ENCODE measurements at regions not wholly inside any gene's neighbourhood (a gene's known extent, or its start where the extent isn't known, plus 50 kb on each side); places are given as distances from the start of the nearest gene placed in this dataset.

- DNase-seq (ENCODE audit: low read depth): no peak
Measured at GRCh38 chr17:55668312-55668920, 54.2 kb downstream of the TMEM100 start.

GRCh38 chr17:55666806-55667205, 55.9 kb downstream of the TMEM100 start:
- no peak for DNase-seq (ENCODE audit: low read depth)

GRCh38 chr17:55664287-55664686, 58.4 kb downstream of the TMEM100 start:
- DNase-seq (ENCODE audit: low read depth): no peak

GRCh38 chr17:55663400-55663799, 59.3 kb downstream of the TMEM100 start:
- DNase-seq (ENCODE audit: low read depth): no peak

GRCh38 chr17:55661963-55662834, 60.5 kb downstream of the TMEM100 start:
- no peak for DNase-seq (ENCODE audit: low read depth)

- DNase-seq (ENCODE audit: low read depth): no peak
Measured at GRCh38 chr17:55661256-55661758, 61.4 kb downstream of the TMEM100 start.

- no peak for DNase-seq (ENCODE audit: low read depth)
Measured at GRCh38 chr17:55660178-55660886, 62.3 kb downstream of the TMEM100 start.

GRCh38 chr17:55659661-55660060, 63.0 kb downstream of the TMEM100 start:
- DNase-seq (ENCODE audit: low read depth): no peak

- no peak for DNase-seq (ENCODE audit: low read depth)
Measured at GRCh38 chr17:55655777-55656176, 66.9 kb downstream of the TMEM100 start.

GRCh38 chr17:55654821-55655220, 67.8 kb downstream of the TMEM100 start:
- DNase-seq (ENCODE audit: low read depth): no peak

GRCh38 chr17:55654022-55654421, 68.6 kb downstream of the TMEM100 start:
- DNase-seq (ENCODE audit: low read depth): no peak

GRCh38 chr17:55652825-55653224, 69.8 kb downstream of the TMEM100 start:
- no peak for DNase-seq (ENCODE audit: low read depth)

- no peak for DNase-seq (ENCODE audit: low read depth)
Measured at GRCh38 chr17:55652114-55652823, 70.4 kb downstream of the TMEM100 start.

GRCh38 chr17:55649957-55650597, 72.6 kb downstream of the TMEM100 start:
- no peak for DNase-seq (ENCODE audit: low read depth)

- no peak for DNase-seq (ENCODE audit: low read depth)
Measured at GRCh38 chr17:55648086-55648485, 74.6 kb downstream of the TMEM100 start.

- DNase-seq (ENCODE audit: low read depth): no peak
Measured at GRCh38 chr17:55645361-55645760, 77.3 kb downstream of the TMEM100 start.

GRCh38 chr17:55644346-55644745, 78.3 kb downstream of the TMEM100 start:
- DNase-seq (ENCODE audit: low read depth): no peak

- no peak for DNase-seq (ENCODE audit: low read depth)
Measured at GRCh38 chr17:55642741-55643140, 79.9 kb downstream of the TMEM100 start.

GRCh38 chr17:55641676-55642081, 81.0 kb downstream of the TMEM100 start:
- no peak for DNase-seq (ENCODE audit: low read depth)

GRCh38 chr17:55639096-55639495, 83.6 kb downstream of the TMEM100 start:
- no peak for DNase-seq (ENCODE audit: low read depth)

GRCh38 chr17:55635253-55635914, 87.3 kb downstream of the TMEM100 start:
- DNase-seq (ENCODE audit: low read depth): no peak

All from activated T-helper 9 cell treated with anti-CD3 and anti-CD28 coated beads, Interleukin-2, amount 50 U/mL, for 16 hours (primary cell).